OCI-M2 (cell line): ENCODE measurements at regions not wholly inside any gene's neighbourhood (a gene's known extent, or its start where the extent isn't known, plus 50 kb on each side); places are given as distances from the start of the nearest gene placed in this dataset.
"Not testable (repeated sequence)": the region's sequence is repeated elsewhere in the genome, so short reads cannot be mapped to it uniquely, and the experiment has no call there.

Experiments used
- DNase-seq: peaks from one replicate; lab custom pipeline; 2025; ENCODE audit not compliant: unreplicated experiment; lab: John Stamatoyannopoulos, UW

GRCh38 chr5:162939991-162940390 is 497.4 kb upstream of the CCNG1 start:
- DNase-seq: no peak

- DNase-seq: no peak
These were observed 488.7 kb upstream of the CCNG1 start for GRCh38 chr5:162948677-162949076.

GRCh38 chr5:162956570-162956969 is 480.8 kb upstream of the CCNG1 start:
- no peak for DNase-seq

- DNase-seq: not testable (repeated sequence)
These were observed 473.3 kb upstream of the CCNG1 start for GRCh38 chr5:162964144-162964543.

DNA sequence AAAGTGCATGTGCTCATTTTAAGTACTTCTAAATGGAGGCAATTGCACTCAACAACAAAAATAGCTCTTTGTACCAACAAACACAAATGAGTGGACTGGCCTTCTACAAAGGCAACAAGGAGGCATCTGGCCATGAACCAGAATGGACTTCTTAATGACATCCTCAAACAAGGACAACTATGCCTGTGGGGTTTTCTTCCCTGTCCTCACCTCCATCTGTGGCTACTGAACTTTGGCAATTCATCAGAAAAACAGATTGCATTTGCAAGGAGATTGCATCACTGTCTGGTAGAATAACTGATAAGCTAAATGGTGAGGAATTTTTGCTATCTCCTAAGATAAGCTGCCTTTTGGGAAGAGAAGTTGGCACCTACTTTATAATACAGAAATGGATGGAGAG is 447.3 kb upstream of the CCNG1 start:
- no peak for DNase-seq

- no peak for DNase-seq
These were observed 446.4 kb upstream of the CCNG1 start for GRCh38 chr5:162990856-162991497.

- DNase-seq: no peak
These were observed 441.8 kb upstream of the CCNG1 start for GRCh38 chr5:162995568-162995967.

GRCh38 chr5:162996053-162996452 is 441.3 kb upstream of the CCNG1 start:
- no peak for DNase-seq

GRCh38 chr5:163005949-163006348 is 431.4 kb upstream of the CCNG1 start:
- DNase-seq: no peak

GRCh38 chr5:163022582-163023128 is 414.7 kb upstream of the CCNG1 start:
- no peak for DNase-seq

GRCh38 chr5:163023846-163024245 is 413.5 kb upstream of the CCNG1 start:
- DNase-seq: no peak

- no peak for DNase-seq
These were observed 412.5 kb upstream of the CCNG1 start for GRCh38 chr5:163024936-163025335.

- DNase-seq: no peak
These were observed 403.7 kb upstream of the CCNG1 start for GRCh38 chr5:163033656-163034055.

- no peak for DNase-seq
These were observed 396.1 kb upstream of the CCNG1 start for GRCh38 chr5:163041254-163041653.

- DNase-seq: no peak
These were observed 357.8 kb upstream of the CCNG1 start for GRCh38 chr5:163079618-163080017.

GRCh38 chr5:163089230-163089629 is 348.2 kb upstream of the CCNG1 start:
- DNase-seq: no peak

DNA sequence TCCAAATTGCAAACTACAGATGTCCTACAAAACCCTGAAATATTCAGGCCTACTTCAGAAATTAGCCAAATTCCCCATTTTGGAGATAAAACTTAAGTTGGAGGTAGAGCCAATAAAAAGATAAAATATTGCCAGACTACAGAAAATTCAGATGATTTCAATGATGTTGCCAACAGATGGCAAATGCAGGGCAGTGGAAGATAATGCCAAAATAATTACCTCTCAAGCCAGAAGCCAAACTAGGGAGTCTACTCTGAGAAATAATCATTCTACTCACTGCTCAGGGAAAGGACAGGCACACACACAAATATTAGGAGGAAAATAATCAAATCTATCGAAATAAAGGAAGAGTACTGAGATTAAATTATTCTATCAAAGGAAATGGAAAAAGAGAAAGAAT is 347.5 kb upstream of the CCNG1 start:
- DNase-seq: no peak

DNA sequence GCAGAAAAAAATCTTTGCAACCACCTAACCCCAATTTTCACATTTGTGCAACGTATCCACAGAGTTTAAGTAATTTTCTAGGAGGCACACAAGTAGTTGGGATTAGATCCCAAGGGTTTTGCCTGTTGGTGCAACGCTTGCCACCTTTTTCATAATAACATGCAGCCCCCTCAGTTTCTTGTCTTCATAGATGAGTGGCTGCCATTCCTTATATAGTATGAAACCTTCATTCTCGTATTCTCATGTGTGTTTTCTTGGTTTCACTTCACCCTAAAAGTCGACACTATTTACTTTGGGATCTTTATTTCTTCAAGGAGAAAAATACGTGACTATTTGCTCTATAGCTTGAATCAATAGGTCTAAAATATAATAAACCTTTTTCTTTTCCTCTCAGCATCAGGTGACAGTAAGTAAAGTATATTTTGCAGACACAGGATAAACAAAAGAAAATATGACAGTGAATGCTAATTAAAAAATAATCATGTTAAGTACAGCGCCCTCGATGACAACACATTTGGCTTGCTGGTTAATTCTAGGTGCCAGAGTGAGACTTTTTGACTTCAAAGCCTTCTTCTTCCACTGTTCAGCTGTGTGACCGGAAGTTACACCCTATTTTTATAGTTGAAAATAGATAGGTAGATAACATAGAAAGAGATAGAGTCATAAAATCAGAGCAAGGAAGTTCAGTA is 342.8 kb upstream of the CCNG1 start:
- DNase-seq: no peak

GRCh38 chr5:163104464-163104863 is 332.9 kb upstream of the CCNG1 start:
- DNase-seq: no peak

DNA sequence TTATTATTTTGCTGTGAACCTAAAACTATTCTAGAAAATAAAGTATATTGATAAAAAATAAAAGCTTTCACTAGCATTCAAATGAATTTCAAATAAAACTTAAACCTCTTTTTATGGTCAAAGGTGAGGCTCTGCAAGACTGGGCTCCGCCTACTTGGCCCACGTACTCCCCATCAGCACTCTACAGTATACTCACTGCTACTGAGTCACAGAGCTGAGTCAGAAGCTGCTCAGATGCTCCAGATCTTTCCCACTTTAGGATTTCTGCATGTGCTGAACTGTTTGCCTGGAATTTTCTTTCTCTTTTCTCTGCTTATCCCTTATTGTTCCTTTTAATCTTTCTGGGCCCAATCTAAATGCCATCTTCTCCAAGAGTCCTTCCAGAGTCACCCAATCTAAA is 331.9 kb upstream of the CCNG1 start:
- no peak for DNase-seq

DNA sequence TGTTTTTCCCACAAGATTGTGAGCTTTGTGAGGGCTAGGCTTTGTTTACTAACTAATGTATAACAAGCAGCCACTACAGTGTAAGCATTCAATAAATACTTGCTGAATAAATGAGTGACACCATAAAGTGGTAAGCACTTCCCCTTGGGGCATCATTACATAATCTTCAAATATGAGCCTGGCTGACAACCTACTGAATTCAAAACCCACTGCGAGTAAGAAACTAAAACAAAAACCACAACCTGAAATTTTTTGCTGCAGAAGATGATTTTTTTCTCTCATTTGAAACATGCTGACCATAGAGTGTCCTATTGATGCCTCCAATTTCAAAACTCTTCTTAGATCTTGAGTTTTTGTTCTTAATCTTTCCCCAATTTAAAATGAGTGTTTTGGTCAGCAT is 331.3 kb upstream of the CCNG1 start:
- no peak for DNase-seq

DNA sequence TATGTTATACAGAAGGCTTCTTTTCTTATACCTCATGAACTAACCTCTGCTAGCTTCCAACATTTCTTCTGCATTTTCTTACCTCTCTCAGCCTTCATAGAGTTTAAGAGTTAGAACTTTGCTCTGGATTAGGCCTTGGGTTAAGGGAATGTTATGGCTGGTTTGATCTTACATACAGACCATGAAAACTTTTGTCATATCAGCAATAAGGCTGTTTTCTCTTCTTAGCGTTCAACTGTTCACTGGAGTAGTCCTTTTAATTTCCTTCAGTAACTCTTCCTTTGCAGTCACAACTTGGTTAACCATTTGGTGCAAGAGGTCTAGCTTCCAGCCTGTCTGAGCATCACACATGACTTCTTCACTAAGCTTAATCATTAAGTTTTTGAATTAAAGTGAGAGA is 329.0 kb upstream of the CCNG1 start:
- no peak for DNase-seq

- DNase-seq: no peak
These were observed 322.4 kb upstream of the CCNG1 start for GRCh38 chr5:163115011-163115410.
